ENCODE measurements at regions not wholly inside any gene's neighbourhood (a gene's known extent, or its start where the extent isn't known, plus 50 kb on each side); places are given as distances from the start of the nearest gene placed in this dataset.

- no peak for DNase-seq (ENCODE audit: low spot score)
Measured at GRCh38 chr3:96712792-96713191, 101.6 kb upstream of the EPHA6 start.

GRCh38 chr3:96719921-96720320 lies 94.5 kb upstream of the EPHA6 start:
- DNase-seq (ENCODE audit: low spot score) = no peak

GRCh38 chr3:96731031-96731430 lies 83.4 kb upstream of the EPHA6 start:
- DNase-seq (ENCODE audit: low spot score) = no peak

- no peak for DNase-seq (ENCODE audit: low spot score)
Measured at GRCh38 chr3:96734273-96735009, 80.0 kb upstream of the EPHA6 start.

- no peak for DNase-seq (ENCODE audit: low spot score)
Measured at GRCh38 chr3:96748139-96748538, 66.3 kb upstream of the EPHA6 start.

GRCh38 chr3:96750094-96750767 lies 64.2 kb upstream of the EPHA6 start:
- DNase-seq (ENCODE audit: low spot score) = no peak

- no peak for DNase-seq (ENCODE audit: low spot score)
Measured at GRCh38 chr3:96753124-96753523, 61.3 kb upstream of the EPHA6 start.

GRCh38 chr3:96754128-96754527 lies 60.3 kb upstream of the EPHA6 start:
- DNase-seq (ENCODE audit: low spot score) = no peak

GRCh38 chr3:96755519-96755918 lies 58.9 kb upstream of the EPHA6 start:
- DNase-seq (ENCODE audit: low spot score) = no peak

- no peak for DNase-seq (ENCODE audit: low spot score)
Measured at GRCh38 chr3:96756516-96756915, 57.9 kb upstream of the EPHA6 start.

- DNase-seq (ENCODE audit: low spot score) = no peak
Measured at GRCh38 chr3:96760956-96761355, 53.4 kb upstream of the EPHA6 start.

Small RNA genes lying in the stretch of these regions (small RNA-seq; reads per million reads assigned to genes)
- gene MIR8060 (0 reads per million in 2 experiments), gene RNU6-1094P (0 reads per million in 2 experiments)
